Stimulated activated CD4-positive, alpha-beta T cell treated with anti-CD3 and anti-CD28 coated beads, Interleukin-2, amount 100 ng/mL, for 24 hours (primary cell): ENCODE measurements at regions not wholly inside any gene's neighbourhood (a gene's known extent, or its start where the extent isn't known, plus 50 kb on each side); places are given as distances from the start of the nearest gene placed in this dataset.

Experiments used
- DNase-seq, 2 donors: peaks; one replicate each; pipeline ENCODE4 v3.0.0-alpha.2; 2020

DNA sequence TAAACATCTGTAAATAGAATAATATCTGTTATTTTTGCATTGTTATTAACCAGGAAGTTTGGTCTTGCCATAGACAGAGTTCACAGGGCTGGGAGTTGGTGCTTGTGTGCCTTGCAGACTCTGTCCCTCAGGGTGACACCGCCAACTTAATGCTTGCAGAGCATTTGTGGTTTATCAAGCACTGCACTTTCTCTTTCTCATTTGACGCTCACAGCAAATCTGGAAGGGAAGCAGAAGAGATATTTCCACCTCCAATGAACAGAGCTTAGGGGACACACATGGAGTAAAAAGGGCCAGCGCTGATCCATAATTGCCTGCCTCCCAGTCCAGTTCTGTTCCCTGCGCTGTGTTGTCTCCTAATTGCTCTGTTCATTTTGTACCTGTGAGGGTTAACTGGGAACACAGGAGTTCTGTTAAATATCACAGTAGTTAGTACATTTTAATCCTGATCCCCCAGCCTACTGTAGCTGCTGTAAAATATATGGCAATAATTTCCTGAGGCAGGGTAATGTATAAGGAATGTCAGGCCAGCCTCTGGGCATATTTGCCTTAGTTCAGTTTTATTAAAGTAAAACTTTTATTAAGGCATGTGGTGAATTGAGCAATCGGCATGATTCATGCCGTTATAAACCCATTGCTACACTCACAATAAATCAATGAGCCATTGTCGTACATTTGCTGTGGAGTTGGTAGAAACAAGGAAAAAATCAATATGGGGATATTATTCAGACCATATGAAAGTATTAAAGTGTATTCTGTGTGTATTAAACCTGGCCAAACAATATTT is 182.5 kb upstream of the OSR1 start:
- DNase-seq, result no peak

- DNase-seq, result no peak
Observed at GRCh38 chr2:19538411-19538963, 180.1 kb upstream of the OSR1 start.

DNA sequence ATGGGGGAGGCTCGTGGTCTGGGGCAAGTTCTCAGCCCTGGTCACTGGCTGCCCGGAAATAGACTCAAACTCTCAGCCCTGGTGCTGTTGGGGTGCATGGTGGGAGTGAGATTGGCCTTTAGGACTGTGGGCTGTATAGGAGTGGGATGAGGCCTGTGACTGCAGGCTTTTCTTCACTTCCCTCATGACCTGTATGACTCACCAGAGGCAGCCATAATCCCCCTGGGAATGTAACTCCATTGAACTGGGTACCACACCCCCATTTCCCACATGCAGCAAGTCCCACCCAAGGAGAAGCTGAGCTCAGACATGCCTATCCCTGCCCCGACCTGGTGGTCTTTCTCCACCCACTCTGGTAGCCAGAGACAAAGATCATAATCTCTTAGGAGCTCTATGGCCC is 177.7 kb upstream of the OSR1 start:
- no peak for DNase-seq

DNA sequence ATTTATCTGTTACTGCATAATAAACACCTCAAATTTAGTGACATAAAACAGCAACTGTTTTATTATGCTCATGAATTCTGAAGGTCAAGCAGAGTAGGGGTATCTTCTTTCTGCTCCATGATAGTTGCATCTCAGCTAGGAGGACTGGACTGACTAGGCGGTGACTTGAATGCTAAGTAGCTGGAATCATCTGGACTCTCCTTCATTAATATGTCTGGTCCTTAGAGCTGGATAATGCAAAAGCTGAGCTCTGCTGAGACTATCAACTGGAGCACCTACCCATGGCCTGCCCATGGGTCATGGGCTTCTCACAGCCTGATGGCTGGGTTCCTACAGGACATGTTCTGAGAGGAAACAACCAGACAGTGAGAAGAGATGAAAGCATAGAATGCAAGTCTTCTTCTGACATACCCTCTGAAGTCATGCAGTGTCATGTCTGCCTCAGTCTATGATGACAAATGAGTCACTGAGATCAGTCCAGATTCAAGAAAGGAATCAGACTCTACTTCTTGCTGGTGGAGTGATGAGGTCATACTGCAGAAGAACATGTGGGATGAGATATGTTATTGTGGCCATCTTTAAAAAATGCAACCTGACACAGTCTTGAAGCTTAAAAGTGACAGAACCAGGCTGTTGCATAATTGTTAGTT is 174.2 kb upstream of the OSR1 start:
- DNase-seq, result no peak

DNA sequence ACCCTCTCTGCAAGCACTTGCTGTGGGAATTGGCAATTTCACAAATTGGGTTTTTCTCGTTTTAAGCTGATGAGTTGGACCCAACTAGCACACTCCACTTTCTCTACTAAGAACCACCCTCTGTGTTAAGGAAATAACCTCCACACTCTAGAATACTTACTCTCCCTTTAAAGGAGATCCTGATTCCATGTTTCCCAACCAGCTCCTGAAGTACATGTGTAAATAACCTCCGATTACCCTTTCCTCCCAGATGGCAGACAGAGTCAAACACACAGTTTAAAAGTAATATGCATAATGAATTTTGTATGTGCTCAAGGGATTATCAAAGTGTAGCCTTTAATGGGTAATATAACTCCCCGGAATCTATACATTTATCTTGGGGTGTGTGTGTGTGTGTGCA is 171.3 kb upstream of the OSR1 start:
- DNase-seq, result no peak

- DNase-seq, result no peak
Observed at GRCh38 chr2:19527771-19528170, 169.3 kb upstream of the OSR1 start.

GRCh38 chr2:19525313-19525712 is 166.9 kb upstream of the OSR1 start:
- no peak for DNase-seq

DNA sequence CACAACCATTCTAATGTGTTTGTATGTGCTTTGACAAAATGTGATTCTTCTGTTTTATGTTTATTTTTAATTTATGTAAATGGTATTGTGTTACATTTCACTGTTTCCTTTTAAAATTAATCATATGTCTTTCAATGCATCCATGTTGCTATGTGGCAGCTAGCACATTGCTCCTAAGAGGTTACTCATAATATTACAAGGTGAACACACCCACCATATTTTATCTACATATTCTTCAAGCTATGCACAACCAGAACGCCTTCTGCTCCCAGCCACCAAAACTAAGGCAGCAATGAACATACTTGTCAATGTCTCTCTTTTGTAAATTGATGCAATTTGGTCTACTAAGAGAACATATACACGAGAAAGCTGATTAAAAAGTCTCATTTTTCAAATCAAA is 160.6 kb upstream of the OSR1 start:
- no peak for DNase-seq

- no peak for DNase-seq
Observed at GRCh38 chr2:19507137-19507536, 148.7 kb upstream of the OSR1 start.

DNA sequence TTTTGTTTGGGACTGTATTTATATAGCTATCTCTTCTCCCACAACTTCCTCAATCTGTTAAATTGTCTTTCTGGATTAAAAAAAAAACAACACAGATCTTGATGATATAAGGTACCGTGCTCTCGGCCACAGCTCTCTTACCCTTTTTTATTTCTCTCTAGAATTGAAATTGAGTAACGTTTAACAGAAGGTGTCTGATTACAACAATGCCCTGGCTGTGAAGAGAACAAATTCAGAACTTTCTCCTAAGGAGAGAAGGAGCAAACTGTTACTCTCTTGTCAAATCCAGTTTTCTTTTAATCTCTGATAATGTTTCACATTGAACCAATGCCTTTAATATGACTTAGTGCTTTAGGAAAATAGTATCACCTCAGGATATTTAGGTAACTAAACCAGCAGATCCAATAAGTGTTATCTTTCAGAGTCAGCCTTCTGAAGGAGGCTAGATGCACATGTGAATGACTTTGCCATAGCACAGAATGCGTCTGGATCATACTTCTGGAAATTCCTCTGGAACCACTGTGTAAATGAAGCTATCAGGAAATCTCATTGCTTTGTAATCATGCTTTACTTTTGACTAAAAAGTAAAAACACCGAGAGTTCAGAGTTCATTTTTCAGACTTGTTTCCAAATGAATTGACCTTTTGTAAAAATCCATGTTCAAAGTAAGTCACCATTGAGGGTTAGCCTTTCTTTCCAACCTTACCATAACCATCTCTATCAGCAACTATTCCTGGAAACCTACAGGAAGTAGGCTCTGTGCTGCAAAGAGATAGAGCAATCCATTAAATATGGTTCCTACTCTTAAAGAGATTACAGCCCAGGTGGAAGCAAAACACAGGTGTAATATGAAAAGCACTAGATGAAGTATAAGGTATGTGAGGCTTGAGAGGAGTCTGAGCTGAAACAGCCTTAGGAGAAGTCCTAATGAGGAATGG is 147.0 kb upstream of the OSR1 start:
- no peak for DNase-seq

GRCh38 chr2:19504400-19505198 is 146.2 kb upstream of the OSR1 start:
- no peak for DNase-seq

- DNase-seq, result no peak
Observed at GRCh38 chr2:19503915-19504314, 145.5 kb upstream of the OSR1 start.

DNA sequence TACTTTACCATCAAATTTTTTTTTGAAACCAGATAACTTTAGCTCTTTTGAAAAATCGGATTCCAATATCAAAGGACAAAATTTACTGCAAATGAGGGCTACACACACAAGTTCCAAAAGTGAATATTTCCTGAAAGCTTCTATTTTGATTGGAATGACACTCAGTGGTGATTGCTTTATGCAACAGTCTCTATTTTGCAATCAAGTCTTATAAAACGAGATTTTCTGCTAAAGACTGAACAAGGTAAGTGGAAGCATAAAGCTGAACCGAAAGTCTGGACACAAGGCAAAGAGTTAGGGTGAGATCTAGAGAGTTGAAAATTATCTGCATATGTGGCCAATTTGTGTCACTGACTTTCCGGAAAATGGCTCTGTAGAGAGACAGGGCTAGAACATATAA is 145.0 kb upstream of the OSR1 start:
- DNase-seq, result no peak

DNA sequence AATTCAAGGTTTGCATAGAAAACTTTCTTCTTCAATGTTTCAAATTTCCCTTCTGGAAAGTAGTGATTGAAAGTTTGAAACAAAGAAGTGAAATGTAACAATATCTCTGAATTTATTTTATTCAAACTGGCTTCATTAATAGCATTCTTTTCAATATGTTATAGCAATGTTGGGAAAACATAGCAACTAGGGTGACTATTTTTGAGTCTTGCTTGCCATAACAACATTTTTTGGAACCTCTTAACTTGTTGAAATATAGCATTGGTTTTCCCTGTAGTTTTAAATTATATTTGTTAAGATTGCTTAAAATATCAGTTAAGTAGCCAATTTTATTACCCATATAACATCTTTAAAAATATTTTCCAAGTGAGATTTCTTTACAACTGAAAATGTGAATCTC is 141.7 kb upstream of the OSR1 start:
- DNase-seq, result no peak

- DNase-seq, result no peak
Observed at GRCh38 chr2:19496646-19497045, 138.2 kb upstream of the OSR1 start.

- no peak for DNase-seq
Observed at GRCh38 chr2:19494241-19494640, 135.8 kb upstream of the OSR1 start.

DNA sequence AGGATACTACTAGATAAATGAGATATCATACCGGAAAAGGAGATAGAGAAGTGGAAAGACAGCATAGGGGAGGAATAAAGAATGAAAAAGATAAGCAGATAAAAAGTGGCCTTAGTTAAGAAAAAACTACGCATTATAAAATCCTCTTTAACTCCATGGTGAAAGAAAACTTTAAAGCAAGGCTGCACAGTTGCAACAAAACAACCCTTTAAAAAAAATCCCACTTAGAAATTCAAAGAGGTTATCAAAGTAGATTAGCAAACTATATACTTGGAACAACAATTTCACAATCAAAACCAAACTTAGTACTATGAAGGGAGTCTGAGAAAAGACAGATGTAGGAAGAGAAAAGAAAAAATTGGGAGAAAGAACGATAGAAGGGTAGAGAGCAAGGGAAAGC is 133.4 kb upstream of the OSR1 start:
- no peak for DNase-seq

DNA sequence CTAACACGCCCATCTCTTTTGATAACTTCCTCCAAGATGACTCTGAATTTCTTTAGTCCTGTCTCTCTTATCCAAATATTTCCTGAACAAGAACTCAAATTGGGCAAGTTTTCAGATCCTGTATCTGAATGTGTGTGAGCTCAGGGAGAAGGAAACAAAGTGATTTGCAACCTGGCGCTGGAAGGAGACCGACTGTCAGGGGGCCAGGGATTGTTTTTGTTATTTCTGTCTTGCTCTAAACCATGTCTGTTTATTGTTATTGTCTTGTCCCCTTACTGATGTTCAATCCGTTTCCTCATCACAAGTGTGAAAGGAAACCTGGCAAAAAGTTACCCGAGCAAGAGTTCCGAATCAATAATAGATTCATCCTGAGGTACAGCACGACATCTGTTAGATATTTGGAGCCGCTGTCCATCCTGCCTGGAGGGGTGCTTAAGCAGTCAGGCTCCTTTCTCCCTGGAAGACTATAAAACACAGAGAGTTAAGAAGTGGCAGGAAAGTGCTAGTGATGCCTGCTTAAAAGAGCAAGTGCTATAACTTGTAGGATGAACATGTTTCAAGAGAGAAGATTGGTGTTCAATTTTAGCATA is 132.5 kb upstream of the OSR1 start:
- no peak for DNase-seq

DNA sequence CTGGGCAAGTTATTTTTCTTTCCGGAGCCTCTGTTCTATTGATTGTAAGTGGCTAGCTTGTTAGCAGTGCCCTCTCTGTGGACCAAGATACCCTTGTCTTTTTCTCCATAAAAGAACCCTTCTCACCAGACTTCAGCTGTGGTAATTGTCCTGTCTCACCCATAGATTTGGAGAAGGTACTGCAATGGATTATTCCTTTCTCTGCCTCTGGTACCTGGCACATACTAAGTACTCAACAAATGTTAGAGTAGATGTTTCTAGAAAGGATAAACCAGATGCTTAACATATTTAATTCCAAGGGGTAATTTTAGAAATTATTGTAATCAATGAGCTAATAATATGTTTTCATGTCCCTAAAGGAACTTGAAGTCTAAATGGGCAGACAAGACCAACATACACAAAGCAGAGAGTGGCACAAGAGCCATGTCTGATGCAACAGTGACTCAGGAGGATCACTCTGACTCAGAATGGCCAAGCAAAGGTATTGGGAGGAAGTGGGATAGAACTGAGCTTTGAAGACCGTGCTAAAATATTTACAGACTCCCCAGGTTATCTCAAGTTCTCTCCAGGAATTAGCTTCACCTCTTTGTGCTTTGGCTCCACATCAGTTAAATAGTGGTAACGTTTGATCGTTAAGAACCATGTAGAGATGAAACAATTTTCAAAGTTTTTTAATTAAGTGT is 129.7 kb upstream of the OSR1 start:
- DNase-seq, result no peak

DNA sequence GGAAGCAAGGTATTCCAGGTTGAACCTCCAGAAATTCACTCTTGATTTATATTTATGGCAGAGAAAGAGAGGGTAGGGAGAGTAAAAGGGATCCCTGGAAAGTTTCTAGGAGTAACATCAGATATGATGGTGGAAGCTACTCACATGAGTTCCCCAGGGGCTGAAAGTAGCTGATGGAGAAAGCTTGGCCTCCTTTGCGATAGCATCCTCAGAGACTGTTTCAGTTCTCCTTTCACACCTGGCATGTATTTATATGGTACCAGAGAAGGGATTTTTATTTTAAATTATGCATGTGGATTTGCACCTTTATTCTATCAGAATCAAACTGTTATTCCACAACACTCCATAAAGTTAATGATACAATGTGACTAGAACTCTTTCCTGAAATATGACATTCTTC is 126.3 kb upstream of the OSR1 start:
- DNase-seq, result no peak

GRCh38 chr2:19480673-19481072 is 122.2 kb upstream of the OSR1 start:
- DNase-seq, result no peak

DNA sequence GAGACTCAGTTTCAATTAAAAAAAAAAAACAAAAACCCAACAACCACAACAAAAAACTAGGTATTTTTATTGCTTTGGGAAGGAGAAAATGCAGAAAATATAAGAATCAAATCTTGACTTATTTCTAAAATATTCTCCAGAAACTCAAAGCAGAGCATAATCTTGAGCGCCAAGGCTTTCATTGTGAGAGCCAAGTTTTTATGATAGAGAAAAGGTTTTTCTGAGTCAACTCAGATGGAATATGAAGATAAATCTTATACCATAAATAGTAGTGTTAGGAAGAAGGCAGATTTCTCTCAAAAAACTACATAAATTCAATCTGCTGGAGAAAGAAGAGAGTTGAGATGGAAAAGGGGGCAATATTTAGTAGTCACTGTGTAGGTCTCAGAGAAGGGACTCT is 121.2 kb upstream of the OSR1 start:
- DNase-seq, result no peak
